NCI-H1048 (cell line): ENCODE measurements at regions not wholly inside any gene's neighbourhood (a gene's known extent, or its start where the extent isn't known, plus 50 kb on each side); places are given as distances from the start of the nearest gene placed in this dataset.

Experiments used
- DNase-seq: peaks from one replicate; lab custom pipeline; 2025; lab: John Stamatoyannopoulos, UW

- no peak for DNase-seq
These were observed 613.5 kb upstream of the CDH4 start for GRCh38 chr20:60638430-60639098.

- no peak for DNase-seq
These were observed 610.1 kb upstream of the CDH4 start for GRCh38 chr20:60641879-60642447.

- no peak for DNase-seq
These were observed 609.5 kb upstream of the CDH4 start for GRCh38 chr20:60642541-60642940.

- DNase-seq, result no peak
These were observed 603.5 kb upstream of the CDH4 start for GRCh38 chr20:60648556-60648955.

GRCh38 chr20:60649541-60649940 is 602.5 kb upstream of the CDH4 start:
- no peak for DNase-seq

GRCh38 chr20:60650087-60650486 is 602.0 kb upstream of the CDH4 start:
- DNase-seq, result no peak

- no peak for DNase-seq
These were observed 600.0 kb upstream of the CDH4 start for GRCh38 chr20:60652046-60652445.

- no peak for DNase-seq
These were observed 599.4 kb upstream of the CDH4 start for GRCh38 chr20:60652615-60653014.

- no peak for DNase-seq
These were observed 598.8 kb upstream of the CDH4 start for GRCh38 chr20:60653111-60653845.

- no peak for DNase-seq
These were observed 593.4 kb upstream of the CDH4 start for GRCh38 chr20:60658681-60659080.

GRCh38 chr20:60659240-60659639 is 592.8 kb upstream of the CDH4 start:
- DNase-seq, result no peak

- no peak for DNase-seq
These were observed 589.8 kb upstream of the CDH4 start for GRCh38 chr20:60662307-60662706.

- DNase-seq, result no peak
These were observed 588.0 kb upstream of the CDH4 start for GRCh38 chr20:60664106-60664505.

GRCh38 chr20:60667641-60668040 is 584.4 kb upstream of the CDH4 start:
- DNase-seq, result no peak

GRCh38 chr20:60669211-60669610 is 582.9 kb upstream of the CDH4 start:
- no peak for DNase-seq

GRCh38 chr20:60676011-60676410 is 576.0 kb upstream of the CDH4 start:
- DNase-seq, result no peak

GRCh38 chr20:60677819-60678218 is 574.2 kb upstream of the CDH4 start:
- DNase-seq, result no peak

- DNase-seq, result no peak
These were observed 571.5 kb upstream of the CDH4 start for GRCh38 chr20:60680554-60680953.

GRCh38 chr20:60687213-60687612 is 564.8 kb upstream of the CDH4 start:
- DNase-seq, result no peak

GRCh38 chr20:60690771-60691170 is 561.3 kb upstream of the CDH4 start:
- no peak for DNase-seq

GRCh38 chr20:60691966-60692615 is 560.0 kb upstream of the CDH4 start:
- no peak for DNase-seq

GRCh38 chr20:60693496-60694133 is 558.4 kb upstream of the CDH4 start:
- DNase-seq, result no peak
